Umbilical cord (tissue), 1 donor: ENCODE measurements at regions not wholly inside any gene's neighbourhood (a gene's known extent, or its start where the extent isn't known, plus 50 kb on each side); places are given as distances from the start of the nearest gene placed in this dataset.
A peak's percentile ranks its signal among the peaks of the same experiment; 100 is the strongest.

Experiments used
- DNase-seq: peaks from one replicate; pipeline ENCODE4 v3.0.0-alpha.2; 2015; ENCODE audit warnings: low spot score

DNA sequence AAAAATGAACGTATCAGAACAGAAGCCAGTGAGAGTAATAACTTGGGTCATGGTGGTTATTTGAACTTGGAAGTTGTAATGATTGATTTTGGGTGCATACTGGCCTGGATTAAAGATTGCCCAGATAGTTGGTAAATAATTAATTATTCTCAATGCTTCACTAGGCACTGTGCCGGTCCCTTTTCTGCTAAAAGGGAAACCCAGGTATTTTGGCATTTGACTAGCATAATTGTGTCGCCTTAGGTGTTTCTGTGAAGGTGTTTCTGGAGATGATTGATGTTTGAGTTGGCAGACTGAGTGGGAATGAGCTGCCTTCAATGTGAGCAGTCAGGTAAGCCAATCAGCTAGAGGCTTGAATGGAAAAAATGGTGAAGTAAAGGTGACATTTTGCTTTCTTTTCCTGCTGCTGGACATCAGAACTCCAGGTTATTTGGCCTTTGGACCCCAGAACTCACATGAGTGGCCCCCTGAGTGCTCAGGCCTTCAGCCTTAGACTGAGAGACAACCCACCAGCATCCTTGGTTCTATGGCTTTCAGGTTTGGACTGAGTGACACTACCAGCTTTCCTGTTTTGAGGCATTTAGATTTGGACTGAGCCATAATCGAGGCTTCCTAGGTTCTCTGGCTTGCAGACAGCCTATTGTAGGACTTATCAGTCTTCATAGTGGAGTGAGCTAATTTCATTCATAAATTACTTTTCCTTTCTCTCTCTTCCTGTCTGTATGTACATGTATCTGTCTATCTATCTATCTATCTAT, 120.7 kb upstream of the PAPPA start:
- no peak for DNase-seq

GRCh38 chr9:116039312-116039711, 114.3 kb upstream of the PAPPA start:
- no peak for DNase-seq

GRCh38 chr9:116039893-116040292, 113.7 kb upstream of the PAPPA start:
- no peak for DNase-seq

GRCh38 chr9:116042321-116042720, 111.3 kb upstream of the PAPPA start:
- no peak for DNase-seq

- no peak for DNase-seq
Observed at GRCh38 chr9:116045083-116045482, 108.5 kb upstream of the PAPPA start.

DNA sequence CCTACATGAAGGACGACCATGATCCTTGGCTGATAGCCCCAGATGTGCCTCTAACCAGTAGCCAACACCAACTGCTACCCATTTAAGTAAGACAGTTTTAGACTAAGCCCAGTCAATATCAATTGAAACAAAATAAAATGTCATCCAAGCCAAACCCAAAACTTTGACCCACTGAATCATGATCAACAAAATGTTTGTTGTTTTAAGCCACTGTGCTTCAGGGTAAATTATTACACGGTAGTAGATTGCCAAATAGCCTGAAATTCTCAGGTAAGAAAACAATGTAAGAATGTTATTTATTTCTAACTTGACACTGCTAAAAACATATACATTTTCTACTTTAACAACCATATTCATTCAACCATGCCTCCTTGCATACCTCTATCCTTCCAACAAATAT, 105.5 kb upstream of the PAPPA start:
- no peak for DNase-seq

DNA sequence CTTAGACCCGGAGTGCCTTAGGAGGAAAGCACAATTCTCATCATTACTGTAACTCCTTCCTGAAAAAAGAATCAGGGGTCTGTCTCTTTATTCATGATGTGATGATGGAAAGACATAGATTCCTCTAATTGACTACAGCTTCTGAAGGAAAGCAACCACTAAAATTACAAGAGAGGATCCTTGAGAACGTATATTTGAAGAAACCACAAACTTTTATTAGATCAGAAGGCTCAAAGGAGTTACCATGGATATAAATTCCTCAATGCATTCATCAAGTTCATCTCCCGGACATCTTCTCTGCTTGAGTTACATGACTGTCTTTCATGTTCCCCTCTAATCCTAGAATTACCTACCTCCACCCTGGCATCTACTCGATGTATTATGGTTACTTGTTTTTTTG, 104.1 kb upstream of the PAPPA start:
- DNase-seq, result no peak

DNA sequence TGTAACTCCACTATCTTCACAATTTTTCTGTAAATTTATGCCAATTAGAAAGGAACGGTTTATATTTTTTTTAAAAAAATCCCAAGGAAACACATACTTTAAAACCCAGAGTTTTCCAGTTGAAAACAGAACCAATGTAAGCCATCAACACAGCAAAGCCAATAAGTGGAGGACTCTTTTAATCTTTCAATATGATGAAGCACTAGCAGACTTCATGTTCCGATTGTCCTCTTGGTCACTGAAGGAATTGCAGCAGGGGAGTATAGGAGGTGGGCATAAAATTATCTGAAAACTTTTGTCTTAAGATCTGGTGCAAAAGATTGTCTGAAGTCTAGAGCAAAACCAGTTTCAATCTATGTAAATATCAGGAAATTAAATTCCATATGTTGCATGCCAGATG, 102.1 kb upstream of the PAPPA start:
- no peak for DNase-seq

DNA sequence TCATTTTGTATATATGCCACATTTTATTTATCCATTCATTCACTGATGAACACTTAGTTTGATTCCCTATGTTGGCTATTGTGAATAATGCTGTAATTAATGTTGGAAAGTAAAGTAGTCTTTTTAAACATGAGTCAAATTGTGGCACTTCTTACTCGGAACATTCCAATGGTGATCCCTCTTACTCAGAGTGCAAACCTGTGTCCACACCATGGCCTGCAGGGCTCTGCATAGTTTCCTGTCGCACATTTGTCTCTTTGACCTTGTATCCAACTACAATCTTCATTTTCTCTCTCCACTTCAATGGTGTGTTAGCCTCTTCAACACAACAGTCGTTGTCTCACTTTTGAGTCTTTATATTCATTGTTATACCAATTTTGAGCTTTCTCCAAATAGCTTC, 98.1 kb upstream of the PAPPA start:
- no peak for DNase-seq

DNA sequence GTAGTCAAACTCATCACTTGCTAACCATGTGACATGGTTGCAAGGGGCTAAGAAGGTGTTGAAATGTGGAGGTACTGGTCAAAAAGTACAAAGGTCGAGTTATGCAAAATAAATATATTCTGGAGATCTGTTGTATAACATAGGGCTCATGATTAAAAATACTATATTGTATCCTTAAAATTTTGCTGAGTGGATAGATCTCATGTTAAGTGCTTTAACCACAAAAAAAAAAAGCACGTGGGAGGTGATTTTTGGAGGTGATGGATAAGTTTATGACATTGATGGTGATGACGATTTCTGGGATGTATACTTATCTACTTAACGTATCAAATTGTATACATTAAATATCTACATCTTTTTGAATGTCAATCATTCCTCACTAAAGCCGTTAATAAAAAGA, 96.2 kb upstream of the PAPPA start:
- no peak for DNase-seq

DNA sequence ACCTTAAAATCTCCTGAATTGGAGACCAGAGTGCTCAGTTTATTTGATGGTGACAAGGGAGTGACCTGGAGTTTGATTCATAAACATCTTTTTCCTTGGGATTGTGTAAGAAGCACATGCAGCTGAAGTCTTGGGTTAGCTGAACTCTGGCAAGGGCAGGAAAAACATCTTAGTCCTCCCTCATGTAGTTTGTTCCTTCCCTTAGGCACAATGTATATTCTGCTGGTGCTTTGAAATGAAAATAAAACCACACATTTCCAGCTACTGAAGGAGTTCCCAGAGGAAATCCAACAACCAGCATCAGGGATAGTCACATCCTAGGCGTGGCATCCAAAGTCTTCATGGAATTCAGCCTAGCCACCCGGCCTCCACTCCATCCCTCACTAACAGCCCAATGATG, 95.2 kb upstream of the PAPPA start:
- no peak for DNase-seq

- DNase-seq, result peak; percentile 18
Observed at GRCh38 chr9:116059466-116059865, 94.1 kb upstream of the PAPPA start.

- DNase-seq, result no peak
Observed at GRCh38 chr9:116060631-116061030, 93.0 kb upstream of the PAPPA start.

- DNase-seq, result no peak
Observed at GRCh38 chr9:116061546-116062205, 91.9 kb upstream of the PAPPA start.

GRCh38 chr9:116062206-116062550, 91.4 kb upstream of the PAPPA start:
- no peak for DNase-seq

DNA sequence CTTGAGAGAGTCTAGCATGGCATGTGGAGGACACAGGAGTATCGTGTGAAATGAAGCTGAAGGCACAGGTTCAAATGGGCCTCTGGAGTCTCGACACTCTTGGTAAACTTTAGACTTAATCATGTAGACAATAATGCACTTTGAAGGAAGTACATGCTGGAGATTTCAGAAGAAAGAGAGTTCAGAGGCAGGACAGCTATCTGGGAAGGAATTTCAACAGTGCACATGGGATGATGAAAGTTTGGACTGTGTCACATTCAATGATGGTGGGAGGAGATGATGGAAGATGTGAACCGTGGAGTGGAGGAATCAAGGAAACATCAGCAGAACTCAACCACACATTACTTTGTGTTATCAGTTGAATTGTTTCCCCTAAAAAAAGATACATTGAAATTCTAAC, 88.6 kb upstream of the PAPPA start:
- no peak for DNase-seq

DNA sequence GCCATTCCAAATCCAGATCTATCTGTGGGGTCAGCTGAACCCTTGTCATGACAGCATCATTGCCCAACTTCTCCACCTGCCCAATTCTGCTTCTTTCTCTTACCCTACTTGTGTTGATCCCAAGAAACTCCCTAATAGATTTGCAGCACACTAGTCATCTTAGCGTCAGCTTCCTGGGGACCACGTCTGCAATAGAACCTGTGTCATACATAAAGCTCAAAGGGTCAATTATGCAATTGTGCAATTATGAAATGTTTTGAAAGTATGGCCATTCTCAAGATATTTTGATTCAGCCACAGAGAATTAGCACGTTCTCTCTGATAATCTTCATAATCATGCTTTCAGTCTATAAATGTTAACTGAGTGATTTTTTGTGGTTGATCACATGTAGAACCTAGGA, 87.4 kb upstream of the PAPPA start:
- no peak for DNase-seq

GRCh38 chr9:116067566-116067965, 86.0 kb upstream of the PAPPA start:
- no peak for DNase-seq

GRCh38 chr9:116070256-116070914, 83.2 kb upstream of the PAPPA start:
- DNase-seq, result no peak

DNA sequence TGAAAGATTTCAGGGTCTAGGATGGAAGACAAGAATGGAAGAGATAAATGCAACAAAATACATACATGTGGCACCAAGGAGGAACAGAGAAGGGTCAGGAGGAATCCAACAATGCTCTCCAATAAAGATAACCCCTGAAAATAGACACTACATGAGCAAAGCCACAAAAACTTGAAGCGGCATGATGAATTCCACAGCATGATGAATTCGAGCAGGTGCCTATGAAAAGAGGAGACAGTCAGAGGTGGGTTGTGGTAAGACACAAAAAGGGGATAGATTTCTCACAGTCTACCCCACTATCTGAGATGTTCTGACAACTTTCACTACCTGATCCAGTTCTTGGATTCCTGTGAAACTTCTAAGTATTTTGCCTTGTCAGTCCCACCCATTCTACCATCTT, 81.5 kb upstream of the PAPPA start:
- no peak for DNase-seq

GRCh38 chr9:116073826-116074225, 79.8 kb upstream of the PAPPA start:
- DNase-seq, result no peak

DNA sequence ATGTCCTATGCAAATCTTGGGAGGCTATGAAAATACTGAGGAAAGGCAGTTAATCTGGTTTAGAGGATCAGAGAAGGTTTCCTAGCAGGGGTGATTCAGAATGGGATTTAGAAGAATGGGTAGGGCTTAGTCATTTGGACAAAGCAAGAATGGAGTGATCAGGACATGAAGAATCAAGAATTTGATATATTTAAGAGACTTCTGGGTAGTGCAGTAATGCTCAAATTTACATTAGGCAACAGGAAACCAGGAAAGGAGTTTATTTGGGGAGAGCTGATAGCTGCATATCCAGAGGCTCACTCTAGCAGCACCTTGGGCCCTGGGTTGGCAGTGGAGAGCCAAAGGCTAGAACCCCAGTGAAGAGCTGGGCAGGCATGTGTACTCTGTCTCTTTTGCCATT, 78.9 kb upstream of the PAPPA start:
- DNase-seq, result no peak

DNA sequence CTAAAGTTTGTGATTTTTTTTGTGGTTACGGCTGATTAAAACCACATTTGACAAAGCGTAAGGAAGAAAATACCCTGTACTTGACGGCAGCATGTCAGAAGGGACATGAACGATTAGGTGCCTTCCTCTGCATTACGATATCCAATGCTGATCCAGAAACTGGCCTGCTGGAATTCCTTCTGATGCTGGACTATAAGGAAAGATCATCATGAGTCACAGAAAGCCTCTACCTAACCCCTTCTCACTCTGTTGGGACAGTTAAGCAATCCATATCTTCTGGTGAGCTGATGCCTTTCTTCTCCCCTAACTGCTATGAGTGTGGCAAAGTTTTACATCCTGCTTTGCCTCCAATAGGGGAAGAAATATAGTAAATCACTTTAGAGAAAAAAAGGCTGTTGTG, 78.4 kb upstream of the PAPPA start:
- peak; percentile 36 for DNase-seq
